ENCODE measurements at regions not wholly inside any gene's neighbourhood (a gene's known extent, or its start where the extent isn't known, plus 50 kb on each side); places are given as distances from the start of the nearest gene placed in this dataset.

DNA sequence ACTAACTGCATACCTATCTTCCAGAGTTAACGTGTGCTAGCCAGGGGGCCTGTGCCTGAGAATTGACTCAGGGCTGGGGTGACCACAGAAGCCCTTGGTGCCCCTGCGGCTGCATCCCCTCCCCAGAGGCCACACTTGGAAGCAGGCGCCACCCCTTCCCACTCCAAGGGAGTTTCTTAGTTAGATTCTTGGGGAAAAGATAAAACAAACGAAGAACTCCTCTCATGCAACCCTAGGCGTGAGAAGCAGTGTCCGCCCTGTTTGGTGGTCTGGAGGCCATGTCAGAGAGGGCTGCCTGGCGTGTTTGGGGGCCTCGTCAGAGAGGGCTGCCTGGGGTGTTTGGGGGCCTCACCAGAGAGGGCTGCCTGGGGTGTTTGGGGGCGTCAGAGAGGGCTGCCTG is 50.3 kb upstream of the HGFAC start:
- peak; percentile 54 to 64 for DNase-seq (ENCODE audit: low read depth in 1 of 2, low spot score in 2 of 2)
- no peaks in the 10 kb centered on the region for H3K27me3 ChIP-seq (replicated peaks)
- peaks cover 58% of the 10 kb centered on the region for H3K4me1 ChIP-seq (replicated peaks)
- H3K27ac ChIP-seq = peak overlapping the region; percentile 67
- H3K4me3 ChIP-seq = no peak overlapping the region
- peaks cover 23% of the 10 kb centered on the region for H3K36me3 ChIP-seq
- H3K9me3 ChIP-seq (replicated peaks) = no peaks in the 10 kb centered on the region

Data from SJSA1 (cell line).